SK-N-MC (cell line): ENCODE measurements at regions not wholly inside any gene's neighbourhood (a gene's known extent, or its start where the extent isn't known, plus 50 kb on each side); places are given as distances from the start of the nearest gene placed in this dataset.

Source experiments
- EZH2 ChIP-seq: fragments of 200-600 bp; sonication (generic); IDR thresholded peaks from one replicate; pipeline ENCODE4 v1.6.1; 2017; ENCODE audit warnings: antibody characterized with exemption
- POLR2AphosphoS5 ChIP-seq: IDR thresholded peaks from 2 replicates; pipeline ENCODE4 v1.6.1; 2012; ENCODE audit warnings: mild to moderate bottlenecking, low read depth, low read length, borderline replicate concordance

- TF ChIP-seq POLR2AphosphoS5 = no peak
- TF ChIP-seq EZH2 = no peak
These were observed 70.1 kb upstream of the LRRC7 start for GRCh38 chr1:69497441-69498221.
